T-helper 1 cell (primary cell): ENCODE measurements at regions not wholly inside any gene's neighbourhood (a gene's known extent, or its start where the extent isn't known, plus 50 kb on each side); places are given as distances from the start of the nearest gene placed in this dataset.

Experiments used
- DNase-seq, 5 donors: peaks; one replicate each; pipeline ENCODE4 v3.0.0-alpha.2; 2012 to 2020

DNA sequence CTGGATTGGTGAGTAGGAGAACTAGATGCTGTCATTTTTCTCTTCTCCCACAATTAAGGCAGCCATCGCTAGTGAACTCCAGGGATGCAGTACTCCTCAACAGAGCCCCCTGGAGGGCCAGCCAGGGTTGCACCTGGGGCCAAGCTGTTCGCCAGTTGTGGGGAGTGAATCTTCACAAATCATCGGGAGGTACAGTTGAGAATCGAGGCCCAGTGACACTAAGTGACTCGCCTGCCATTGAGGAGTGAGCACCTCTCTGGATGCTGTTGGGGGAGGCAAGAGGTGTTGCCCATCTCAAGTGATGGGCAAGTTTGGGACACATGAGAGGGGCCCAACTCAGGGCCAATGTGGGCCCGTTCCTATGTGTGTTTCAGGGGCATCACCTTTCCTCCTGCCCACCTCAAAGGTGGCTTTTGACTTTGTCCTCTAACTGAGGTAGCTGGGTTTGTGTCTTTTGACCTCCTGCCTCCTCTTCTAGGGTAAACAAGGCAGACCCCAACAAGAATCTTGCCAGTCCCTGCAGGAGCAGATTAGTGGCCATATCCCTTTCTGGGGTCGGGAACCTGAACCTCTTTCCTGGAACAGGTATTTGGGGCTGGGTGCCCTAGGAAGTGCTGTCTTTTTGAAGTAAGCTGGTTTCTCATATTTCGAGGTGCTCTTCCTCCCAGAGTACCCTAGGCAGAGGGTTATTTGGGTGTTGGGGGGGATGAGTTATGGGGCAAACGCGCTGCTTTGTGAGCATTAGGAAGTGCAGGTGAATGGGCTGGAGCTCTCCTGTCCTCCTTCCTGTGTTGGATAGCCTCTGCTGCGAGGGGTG lies 181.2 kb downstream of the MACROH2A1 start:
- DNase-seq: no peak

DNA sequence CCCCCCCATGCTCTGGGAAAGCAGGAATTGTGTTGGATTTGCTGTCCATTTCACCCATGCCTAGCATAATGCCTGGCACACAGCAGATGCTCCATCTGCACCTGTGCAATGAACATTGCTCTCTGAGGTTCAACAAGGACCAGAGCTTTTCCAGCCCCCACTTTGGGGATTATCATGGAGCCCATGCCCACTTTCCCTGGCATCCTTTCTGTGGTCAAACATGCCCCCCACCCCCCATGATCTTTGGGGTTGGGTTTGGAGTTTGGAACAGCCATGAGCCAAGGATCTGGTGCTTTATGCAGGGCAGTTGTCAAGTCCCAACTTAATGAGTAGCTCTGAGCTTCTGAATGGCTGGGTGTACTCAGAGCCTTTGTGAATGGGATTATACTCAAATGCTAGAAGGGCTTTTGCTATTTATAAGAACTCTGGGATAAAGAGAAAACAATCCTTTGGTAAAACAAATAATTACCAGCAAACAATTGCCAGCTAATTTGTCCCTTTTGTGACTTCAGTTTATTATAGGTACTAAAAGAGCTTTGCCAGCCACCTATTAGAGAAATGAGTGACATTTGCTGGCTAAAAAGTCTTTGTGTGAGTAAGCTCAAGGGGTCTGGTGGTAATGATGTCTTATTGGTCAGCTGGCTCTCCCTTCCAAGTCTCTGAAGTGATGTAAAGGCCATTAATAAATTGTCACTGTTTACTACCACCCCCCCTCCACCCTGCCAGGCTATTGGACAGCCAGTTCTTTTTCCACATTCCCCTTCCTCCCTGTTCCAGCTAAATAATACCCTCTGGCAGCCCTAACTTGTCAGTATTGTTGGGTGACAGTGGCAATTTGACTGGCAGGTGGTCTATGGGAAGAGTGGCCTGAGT lies 182.3 kb downstream of the MACROH2A1 start:
- no peak for DNase-seq

DNA sequence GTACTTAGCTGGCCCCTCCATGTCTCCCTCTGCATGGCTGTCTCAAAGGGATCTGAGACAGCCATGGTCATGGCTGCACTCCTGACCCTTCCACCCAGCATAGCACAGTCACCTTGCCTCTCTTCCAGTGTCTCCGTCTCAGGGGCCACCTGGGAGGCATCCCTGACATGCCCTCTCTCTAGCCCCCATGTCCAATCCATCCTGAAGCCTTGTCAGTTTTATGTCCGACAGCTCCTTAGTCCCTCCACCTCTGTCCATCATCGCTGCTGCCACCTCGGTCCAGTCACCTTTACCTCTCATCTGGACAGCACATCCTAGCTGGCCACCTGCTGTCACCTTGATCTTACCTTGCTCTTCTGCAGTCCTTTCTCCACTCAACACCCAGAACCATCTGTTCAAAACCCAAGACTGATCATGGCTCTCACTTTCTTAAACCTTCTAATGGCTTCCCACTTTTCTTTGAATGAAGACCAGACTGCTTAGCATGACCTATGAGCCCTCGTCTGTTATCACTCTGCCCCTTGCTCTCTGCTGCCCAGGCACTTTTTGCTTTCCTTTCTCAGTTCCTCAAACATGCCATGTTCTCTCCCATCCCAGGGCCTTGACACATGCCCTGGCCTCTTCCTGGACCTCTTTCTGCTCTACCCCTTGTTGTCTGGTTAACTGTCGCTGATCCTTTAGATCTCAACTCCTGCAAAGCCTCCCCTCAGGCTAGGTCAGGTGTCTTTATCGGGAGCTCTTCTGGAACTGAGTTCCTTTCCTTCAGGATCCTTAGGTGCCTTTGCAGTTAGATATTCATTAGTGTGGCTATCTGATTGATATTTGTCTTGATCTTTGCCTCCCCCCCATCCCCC lies 181.8 kb upstream of the PITX1 start:
- DNase-seq: no peak

DNA sequence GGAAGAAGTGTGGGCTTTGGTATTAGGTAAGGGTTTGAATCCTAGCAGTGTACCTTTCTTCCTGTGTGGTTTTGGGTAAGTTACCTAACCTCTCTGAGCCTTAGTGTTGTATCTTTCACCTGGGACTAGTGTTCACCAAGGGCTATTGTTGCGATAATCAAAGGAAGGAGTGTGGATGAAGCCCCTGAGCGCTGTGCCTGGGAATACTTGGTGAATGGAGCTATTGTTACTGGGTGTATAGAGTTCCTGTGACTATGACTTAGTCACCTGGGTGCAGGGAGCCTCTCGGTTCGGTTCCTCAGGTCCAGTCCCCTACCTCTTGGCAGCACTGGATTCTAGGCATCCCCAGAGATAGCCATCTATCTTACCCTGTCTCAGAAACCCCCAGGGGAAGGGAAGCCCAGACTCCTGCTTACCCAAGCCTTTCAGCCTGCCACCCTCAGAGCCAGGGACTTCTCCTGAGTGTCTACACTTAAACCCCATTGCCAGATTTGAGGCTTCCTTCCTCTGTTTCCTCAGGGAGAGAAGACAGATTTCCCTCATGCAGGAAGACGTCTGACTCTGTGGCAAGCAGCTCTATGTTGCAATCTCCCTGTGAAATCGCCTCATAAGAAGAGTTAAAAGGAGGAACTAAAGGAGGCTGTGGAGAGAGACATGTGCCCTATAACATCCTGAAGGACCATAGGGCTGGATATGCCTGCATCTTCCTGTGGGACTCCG lies 181.0 kb upstream of the PITX1 start:
- DNase-seq: no peak

DNA sequence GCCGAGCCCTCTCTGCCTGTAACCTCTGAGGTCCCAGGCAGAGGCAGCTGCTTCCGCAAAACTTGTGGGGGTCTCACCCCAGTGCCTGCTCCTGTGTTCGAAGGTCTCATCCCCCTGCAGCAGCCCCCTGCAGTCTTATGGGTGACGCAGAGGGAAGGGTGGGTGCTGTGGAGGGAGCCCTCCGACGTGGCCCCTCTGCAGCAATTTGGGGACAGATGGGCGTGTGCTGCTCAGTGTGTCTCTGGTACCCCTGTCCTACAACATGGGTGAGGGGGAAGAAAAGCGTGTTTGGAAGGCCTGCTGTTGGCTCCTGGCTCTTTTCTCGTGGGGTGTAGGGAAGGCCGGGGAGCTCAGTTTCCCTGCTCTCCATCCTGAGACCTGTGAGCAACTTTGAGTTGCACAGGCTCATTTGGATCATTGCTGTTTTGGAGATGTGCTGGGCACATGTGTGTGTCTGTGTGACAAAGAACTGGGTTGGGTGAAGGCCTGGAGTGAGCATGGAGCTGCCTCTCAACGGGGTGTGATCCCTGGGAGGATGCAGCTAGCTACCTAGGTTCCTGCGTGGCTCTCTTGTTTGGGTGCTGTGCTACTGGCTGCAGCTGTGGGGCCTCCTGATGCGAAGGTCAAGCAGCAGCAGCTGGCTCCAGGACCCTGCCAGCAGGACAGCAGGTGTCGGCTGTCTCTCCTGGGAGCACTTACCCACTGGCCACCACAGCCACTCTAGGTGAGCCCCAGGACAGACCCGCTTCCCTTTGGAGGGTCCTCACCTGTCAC lies 179.6 kb upstream of the PITX1 start:
- no peak for DNase-seq

DNA sequence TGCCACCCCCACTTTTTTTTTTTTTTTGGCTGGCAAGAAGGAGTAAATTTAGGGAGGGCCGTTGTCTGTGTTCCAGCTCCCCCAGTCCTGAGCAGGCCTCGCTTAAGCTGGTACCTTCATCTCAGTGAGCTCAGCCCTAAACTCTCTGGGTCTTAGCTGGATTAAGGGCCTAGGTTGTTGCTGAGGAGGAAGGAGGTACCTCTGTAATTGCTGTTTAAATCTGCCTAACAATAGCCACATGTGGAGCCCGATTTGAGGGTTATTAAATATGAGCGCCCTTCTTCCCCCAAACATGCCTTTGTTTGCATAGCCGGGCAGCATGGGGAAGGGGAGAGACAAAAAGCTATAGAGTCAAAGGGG lies 179.0 kb upstream of the PITX1 start:
- DNase-seq: no peak

DNA sequence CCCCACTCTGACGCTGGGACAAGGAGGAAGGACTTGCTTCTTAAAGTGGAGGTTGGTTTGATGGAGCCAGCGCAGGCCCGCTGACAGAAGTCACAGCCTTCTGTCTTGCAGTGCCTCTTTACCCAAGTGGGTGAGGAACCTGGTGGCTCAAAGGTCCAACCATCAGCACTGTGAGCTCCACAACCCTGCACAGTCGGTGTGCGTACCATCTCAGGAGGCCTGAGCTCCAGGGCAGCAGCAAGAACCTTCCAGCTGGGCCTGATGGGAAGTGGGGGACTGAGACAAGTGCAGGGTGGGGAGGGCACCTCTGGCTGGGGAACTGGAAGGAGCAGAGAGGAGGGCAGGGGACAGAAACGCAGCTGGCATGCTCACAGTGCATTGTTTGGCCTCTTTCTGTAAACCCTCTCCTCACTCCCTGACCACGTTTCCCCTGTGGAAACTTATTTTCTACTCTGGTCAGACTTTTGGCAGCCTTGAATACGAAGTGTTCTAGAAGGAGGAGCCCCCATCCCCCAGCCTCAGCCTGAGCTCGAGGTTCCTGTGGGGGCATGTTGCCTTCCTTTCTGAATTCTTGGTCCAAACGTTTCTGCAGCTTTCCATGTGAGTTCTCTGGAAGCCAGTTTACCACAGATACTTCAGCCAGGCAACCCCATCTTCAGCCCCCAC lies 178.5 kb upstream of the PITX1 start:
- DNase-seq: no peak

DNA sequence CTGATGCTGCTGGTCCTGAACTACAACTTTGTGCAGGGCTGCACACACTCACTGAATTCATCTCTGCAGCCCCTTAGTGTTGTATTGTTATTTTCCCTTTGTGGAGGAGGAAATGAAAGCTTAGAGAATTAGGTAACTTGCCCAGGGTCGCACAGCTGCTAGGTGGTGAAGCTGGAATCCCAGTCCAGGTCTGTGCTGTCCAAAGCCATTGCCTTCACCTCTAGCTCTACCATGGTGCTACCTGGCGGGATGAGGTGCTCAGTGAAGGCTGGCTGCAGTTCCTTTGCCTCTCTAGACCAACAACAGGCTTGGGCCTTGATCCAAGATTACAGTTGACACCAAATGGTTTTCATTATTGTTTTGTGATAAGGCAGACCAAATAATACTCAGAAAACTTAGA lies 177.8 kb upstream of the PITX1 start:
- no peak for DNase-seq

DNA sequence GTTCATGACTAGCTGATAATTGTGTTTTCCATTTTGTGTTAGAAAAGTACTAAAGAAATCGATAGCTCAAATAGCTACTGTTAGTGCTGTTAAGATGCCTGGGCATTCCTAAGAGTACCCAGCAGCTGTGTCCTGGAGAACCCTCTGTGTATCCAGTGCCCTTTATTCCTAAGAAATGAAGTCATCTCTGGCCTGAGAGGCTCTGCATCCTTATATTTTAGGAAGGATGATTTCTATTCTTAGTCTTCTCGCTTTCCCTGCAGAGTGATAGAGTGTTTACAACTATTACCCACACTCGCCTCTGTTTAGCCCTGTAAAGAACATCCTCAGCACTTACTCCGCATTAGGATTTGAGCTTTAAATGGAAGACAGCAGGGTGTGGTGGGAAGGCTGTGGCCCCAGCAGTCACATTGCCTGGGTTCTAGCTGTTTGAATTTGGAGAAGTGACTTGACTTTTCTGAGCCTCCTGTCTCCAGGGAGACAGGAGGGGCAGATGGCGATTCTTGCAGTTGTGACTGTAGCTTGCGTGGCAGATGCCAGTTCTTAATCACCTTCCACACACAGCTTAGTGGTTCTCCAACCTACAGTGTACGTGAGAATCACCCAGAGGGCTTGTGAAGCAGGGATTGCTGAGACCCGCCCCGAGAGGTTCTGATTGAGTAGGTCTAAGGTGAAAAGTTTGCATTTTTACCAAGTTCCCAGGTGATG lies 177.2 kb upstream of the PITX1 start:
- no peak for DNase-seq

DNA sequence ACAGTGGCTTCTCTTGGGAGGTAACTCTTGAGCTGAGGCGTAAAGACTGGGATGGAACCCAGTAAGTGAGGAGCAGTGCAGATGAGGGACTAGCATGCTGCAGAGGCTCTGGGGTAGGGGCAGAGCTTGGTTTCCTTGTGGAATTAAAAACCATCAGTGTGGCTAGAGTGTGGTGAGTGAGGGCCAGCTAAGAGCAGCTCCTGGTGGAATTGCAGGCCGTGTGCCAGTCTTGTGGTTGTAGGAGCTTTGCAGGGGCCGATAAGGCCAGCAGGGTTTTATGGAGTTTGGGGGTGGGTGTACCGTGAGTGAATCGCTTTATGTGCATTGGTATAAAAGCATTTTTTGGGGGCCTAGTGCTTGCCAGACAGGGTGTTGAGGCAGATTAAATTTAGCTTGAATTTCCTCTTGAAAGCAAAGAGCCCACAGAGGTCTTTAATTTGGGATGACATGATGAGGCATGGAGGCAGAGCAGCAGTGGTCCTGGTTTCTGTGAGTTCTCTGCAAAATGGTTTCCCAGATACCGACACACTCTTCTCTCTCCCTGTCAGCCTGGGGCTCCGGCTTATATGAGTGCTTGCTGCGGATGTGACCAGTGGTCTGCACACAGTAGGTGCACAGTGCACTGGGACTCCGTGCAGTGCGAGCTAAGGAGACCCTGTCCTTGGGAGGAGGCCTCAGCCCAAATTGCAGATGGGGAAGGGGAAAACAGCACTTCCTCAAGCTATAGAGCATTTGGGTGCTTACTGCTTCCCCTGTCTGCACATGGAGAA lies 176.4 kb upstream of the PITX1 start:
- DNase-seq: no peak

DNA sequence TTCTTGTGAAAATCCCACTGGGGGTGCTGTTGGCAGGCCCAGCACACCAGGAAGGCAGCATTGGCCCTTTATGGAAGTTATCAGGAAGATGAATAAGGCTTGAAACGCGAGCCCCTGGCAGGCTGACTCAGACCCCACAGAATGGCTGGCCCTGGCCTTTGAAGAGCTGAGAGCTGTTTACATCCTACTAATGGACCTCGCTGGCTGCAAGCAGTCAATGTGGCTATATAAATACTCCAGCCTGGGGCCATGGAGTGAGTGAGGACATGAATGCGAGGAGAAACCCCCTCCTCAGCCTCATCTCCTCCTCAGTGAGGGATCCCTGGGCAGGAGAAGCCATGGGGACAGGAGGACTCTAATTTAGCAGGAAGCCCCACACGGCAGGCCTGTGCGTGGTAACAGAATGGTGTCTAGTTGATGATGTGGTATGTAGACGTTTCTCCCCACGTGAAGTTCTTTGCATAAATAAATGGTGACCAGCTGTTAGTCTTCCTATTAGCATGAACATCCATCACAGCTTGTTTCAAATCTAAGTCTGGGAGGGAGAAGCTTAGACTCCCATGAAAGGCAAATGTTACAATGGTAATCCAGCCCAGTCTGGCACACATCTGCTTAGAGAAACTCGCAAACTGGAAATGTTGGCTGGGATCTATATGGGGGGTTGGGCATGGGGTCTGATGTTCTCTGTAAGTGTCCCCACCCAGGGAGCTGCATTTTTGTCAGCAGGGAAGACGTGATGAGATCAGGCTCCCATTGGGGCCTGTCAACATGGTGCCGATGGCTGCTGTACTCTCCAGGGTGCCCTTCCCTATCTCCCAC lies 175.1 kb upstream of the PITX1 start:
- no peak for DNase-seq

DNA sequence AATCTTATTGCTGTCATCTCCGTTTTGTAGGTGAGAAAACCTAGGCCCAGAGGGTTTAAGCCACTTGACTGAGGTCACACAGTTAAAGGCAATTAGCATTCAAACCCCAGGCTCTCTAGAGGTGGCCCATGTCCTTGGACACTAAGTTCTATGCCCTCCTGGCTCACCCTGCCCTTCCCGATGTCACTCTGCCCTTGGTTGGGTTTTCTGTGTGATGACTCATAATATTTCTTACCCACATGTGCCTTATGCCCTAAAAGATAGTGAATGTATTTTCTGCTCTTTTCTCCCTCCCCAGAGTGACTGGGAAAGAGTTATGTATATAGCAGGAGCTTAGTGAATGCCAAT lies 174.5 kb upstream of the PITX1 start:
- DNase-seq: no peak

DNA sequence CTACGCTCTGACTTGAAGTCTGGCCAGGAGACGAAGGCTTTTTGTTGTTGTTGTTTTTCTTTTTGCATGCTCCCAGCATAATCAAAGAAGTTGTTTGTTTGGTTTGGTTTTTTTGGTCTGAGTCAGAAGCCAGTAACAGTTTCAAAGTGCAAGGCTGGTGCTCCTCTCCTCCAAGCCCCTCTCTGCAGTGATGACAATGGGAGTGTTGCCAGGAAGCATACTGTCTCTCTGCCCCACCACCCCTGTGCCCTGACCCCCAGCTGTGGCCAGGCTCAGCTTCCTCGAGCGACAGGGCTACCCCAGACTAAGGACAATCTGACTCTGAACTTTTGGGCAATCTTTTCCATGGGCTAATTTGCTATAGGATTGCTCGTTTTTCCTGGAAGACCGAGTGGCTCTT lies 173.8 kb upstream of the PITX1 start:
- no peak for DNase-seq

DNA sequence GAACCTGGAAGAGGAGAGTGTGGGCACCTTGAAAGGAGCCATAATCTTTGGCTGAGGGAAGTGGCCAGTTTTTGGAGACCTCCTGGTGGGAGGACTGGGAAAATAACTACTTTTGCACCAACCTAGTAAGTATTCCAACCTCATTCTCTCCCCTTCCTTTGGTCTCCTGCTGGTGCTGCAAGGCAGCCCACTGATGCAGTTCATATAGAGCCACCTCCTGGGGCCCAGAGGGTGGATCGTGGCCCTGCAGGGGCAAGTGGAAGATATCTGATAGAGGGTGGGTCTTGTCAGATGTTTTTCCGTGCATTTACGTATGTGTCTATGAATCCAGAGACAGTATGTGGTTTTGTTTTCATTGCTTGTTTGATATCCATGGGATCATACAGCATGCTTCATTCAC lies 172.8 kb upstream of the PITX1 start:
- DNase-seq: no peak

DNA sequence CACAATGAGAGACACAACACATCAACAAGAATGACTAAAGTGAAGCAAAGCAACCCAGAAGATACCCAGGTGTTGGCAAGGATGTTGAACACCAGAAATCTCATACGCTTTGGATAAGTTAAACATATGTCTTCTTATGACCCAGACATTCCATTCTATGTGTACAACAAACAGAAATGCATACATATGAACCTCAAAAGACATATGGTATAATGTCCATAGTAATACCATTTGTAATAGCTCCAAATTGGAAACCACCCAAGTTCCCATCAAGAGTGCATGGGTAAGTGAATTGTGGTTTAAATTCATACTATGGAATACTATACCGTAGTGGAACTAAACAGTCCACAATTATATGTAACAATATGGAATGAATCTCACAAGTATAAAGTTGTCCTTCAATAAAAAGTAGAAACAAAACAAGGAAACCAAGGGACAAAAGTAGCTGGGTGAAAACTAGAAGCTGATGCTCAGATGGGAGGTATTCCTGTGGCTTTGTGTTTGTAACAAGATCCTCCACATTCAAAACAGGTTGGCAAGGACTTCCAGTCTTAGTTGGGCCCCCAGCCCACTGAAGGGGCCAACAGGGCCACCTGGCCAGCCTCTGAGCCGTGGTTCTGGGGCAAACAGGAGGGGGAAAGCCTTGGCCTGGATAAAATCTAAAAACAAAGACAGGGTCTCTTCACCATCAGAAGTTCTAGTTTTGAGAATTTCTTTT lies 171.8 kb upstream of the PITX1 start:
- no peak for DNase-seq

DNA sequence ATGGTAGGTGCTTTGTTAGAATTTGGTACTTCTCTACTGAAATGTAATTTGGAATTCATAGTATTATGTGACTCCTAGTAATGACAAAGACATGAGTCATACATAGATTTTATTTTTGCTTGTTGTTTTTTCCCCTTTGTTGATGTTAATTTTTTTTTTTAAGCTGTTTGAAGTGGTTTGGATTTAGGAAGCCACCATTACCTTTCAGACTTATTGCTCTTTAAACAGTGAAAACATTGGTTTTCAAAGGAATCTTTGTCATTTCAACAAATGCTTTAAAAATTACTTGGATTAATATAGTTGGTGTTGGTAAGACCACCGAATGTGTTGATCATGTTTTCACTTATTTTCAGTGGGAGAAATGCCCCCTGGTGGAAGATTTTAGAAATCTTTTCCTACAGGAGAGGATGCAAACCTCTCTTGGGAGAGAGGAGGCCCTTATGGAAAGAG lies 170.1 kb upstream of the PITX1 start:
- no peak for DNase-seq

DNA sequence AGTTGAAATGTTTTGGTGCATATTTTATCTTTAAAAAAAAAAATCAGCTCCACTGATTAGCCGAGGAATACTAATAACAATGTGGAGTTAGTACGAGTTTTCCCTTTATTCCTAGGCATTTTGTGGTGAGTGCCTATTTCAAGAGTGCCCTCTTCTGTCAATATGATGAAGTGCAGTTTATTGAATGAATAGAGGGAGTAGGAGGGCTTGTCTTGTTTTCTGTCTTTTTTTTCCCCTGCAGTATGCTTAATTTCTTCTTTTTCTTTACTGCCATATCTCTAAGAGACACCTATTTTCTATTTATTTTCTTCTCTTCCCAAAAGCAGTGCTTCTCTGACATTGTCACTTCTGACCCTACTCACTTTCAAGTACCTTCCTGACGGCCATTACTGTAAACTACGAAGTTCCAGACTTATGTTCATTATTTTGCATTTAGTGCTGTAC lies 169.6 kb upstream of the PITX1 start:
- DNase-seq: peak in 1 of 5 donors; percentile 5

DNA sequence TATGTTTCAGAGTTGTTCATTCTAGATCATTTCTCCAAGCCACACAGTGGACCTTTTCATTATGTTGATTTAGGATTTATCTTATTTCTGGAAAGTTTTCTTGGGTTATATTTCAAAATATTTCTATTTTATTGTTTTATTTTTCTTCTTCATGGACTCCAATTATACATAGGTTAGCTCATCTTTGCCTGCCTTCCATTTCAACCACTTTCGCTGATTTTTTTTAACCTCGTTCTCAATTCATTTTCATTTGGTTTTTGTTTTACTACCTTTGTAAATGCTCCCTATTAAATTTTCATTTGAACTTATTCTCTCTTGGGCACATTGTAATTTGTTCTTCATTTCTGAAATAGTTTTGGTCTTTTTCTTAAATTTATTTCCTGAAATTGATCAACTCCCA lies 169.0 kb upstream of the PITX1 start:
- no peak for DNase-seq
